ENCODE measurements at regions not wholly inside any gene's neighbourhood (a gene's known extent, or its start where the extent isn't known, plus 50 kb on each side); places are given as distances from the start of the nearest gene placed in this dataset.

- no peak overlapping the region for H3K4me3 ChIP-seq (ENCODE audit: low read depth, low read length)
- DNase-seq (ENCODE audit: low read depth): no peak
Observed at GRCh38 chr10:111481261-111481826, 404.5 kb downstream of the ADRA2A start.

- DNase-seq (ENCODE audit: low read depth): no peak
- no peak overlapping the region for H3K4me3 ChIP-seq (ENCODE audit: low read depth, low read length)
Observed at GRCh38 chr10:111481866-111482265, 405.0 kb downstream of the ADRA2A start.

DNA sequence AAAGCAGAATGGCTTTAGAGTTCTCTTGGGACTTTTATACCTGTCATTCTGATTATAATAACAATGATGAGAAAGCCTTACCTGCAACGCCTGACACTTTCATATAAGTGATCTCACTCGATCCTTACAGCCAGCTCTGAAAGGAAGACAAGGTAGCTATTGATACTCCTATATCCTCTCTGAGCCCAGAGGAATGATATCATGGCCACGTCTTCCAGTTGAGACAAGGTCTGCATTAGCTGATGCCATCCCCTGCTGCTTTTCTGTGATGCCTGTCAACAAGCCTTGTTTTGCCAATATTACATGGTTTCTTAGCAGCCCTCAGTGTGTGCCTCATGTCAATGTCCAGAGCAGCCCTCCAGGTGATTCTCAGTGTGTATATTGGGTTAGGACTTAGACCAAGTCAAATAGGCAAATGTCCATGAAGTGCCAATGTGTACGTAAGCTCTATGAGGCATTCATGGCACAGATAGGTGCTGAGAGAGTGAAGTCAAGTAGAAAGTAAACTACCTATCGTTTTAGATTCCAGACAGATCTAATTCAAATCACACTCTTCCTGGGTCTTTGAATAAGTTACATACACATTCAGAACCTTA is 405.9 kb downstream of the ADRA2A start:
- DNase-seq (ENCODE audit: low read depth): no peak
- H3K4me3 ChIP-seq (ENCODE audit: low read depth, low read length): no peak overlapping the region

- H3K4me3 ChIP-seq (ENCODE audit: low read depth, low read length): no peak overlapping the region
- DNase-seq (ENCODE audit: low read depth): no peak
Observed at GRCh38 chr10:111485767-111486166, 408.9 kb downstream of the ADRA2A start.

- no peak overlapping the region for H3K4me3 ChIP-seq (ENCODE audit: low read depth, low read length)
- no peak for DNase-seq (ENCODE audit: low read depth)
Observed at GRCh38 chr10:111486346-111486745, 409.5 kb downstream of the ADRA2A start.

GRCh38 chr10:111488668-111489067 is 411.8 kb downstream of the ADRA2A start:
- H3K4me3 ChIP-seq (ENCODE audit: low read depth, low read length): no peak overlapping the region
- DNase-seq (ENCODE audit: low read depth): no peak

GRCh38 chr10:111491154-111491553 is 414.3 kb downstream of the ADRA2A start:
- H3K4me3 ChIP-seq (ENCODE audit: low read depth, low read length): no peak overlapping the region
- DNase-seq (ENCODE audit: low read depth): no peak

- DNase-seq (ENCODE audit: low read depth): no peak
Observed at GRCh38 chr10:111493024-111493625, 416.3 kb downstream of the ADRA2A start.

DNA sequence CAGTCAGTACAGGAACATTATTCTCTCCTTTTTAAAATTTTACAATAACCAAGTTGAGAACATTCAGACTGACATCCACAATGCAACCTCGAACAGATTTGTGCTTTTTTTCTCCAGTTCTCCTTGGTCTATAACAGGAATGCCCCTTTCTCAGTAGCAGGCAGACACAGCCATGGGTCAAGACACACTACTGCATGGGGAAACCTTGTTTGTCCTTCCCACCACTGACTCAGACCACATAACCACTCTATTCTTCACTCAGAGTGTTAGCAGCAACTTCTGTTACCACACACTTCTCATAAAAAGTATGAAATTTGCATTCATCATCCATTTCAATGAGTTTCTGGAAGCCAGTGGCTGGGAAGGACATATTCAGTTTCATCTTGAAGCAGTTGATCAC is 421.7 kb downstream of the ADRA2A start:
- no peak overlapping the region for H3K4me3 ChIP-seq (ENCODE audit: low read depth, low read length)
- no peak for DNase-seq (ENCODE audit: low read depth)

More at GRCh38 chr10:111493024-111493625, 416.3 kb downstream of the ADRA2A start:
- no peak overlapping the region for H3K4me3 ChIP-seq (ENCODE audit: low read depth, low read length)

DNA sequence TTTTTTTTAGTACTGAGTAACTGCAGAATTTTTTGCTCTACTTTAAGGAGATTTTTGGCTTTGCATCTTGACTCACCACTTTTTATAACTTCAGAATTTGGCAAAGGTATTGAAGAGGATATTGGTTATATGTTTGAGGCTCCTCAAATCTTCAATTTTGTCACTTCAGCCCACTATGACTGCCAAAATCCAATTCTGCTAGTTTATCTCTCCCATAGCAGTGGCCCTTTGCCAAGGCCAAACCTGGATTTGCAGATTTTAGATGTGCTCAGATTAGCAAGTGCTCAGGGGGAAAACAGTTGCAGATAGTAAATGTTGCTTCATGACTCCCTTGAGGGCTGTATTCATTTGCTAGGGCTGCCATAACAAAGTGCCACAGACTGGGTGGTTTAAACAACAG is 427.5 kb downstream of the ADRA2A start:
- no peak overlapping the region for H3K4me3 ChIP-seq (ENCODE audit: low read depth, low read length)
- no peak for DNase-seq (ENCODE audit: low read depth)

DNA sequence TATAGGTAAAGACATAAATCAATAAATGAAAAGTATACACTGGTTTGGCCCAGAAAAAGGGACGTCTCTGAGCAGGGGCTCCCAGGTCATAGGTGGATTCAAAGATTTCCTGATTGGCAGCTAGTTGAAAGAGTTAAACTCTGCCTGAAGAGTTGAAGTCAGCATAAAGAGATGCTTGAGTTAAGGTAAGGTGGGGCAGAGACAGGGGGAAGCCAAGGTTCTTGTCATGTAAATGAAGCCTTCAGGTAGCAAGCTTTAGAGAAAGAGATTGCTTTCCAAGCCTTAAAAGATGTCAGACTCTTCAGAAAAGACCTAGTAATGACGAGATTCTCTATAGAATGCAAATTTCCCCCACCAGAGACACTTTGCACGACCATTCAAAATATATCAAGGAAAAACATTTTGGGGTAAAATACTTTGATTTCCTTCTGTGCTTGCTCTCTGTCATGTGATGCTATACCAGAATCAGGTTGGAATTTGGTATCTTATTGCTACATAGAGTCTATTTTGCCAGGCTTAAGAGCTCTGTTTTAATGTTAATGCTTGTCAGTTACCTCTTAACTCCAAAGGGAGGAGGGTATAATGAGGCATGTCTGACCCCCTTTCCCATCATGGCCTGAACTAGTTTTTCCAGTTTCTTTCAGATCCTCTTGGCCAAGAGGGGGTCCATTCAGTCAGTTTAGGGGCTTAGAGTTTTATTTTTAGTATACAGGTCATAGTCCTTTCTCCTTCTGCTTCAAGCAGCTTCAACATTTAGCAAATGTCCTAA is 429.6 kb downstream of the ADRA2A start:
- H3K4me3 ChIP-seq (ENCODE audit: low read depth, low read length): no peak overlapping the region
- no peak for DNase-seq (ENCODE audit: low read depth)

DNA sequence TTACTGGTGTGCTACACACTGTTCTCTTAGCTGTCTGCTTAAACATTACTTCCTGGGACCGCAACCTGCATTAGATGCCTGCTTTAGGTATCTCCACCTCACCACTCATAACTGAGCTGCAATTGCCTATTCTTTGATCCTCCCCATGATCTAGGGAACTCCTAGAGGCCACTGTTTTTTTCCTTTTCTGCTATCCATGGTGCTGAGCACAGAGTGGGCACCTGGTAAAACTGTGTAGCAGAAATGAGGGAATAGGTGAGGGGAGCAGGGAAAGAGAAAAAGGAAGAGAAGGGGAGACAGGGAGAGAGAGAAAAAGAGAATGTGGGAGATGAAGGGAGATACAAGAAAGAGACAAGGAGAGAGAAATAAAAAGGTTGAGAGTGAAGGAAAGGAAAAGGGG is 434.9 kb downstream of the ADRA2A start:
- no peak overlapping the region for H3K4me3 ChIP-seq (ENCODE audit: low read depth, low read length)
- no peak for DNase-seq (ENCODE audit: low read depth)

DNA sequence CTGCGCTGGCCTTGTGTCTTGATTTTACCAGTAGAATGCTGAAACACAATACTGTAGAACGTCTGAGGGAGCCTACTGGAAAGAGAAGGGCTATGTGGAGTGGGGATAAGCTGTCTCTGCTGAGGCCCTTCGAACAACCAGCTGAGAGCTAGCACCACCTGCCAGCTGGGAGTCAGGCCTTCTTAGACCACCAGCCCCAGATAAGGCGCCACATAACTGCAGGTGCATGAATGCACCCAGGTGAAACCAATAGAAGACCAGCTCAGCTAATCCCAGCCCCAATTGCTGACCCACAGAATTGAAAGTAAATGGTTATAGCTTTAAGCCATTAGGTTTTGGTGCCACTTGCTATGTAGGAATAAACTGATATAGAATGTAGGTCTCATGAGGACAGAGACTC is 438.4 kb downstream of the ADRA2A start:
- DNase-seq (ENCODE audit: low read depth): no peak

GRCh38 chr10:111515706-111516105 is 438.9 kb downstream of the ADRA2A start:
- H3K4me3 ChIP-seq (ENCODE audit: low read depth, low read length): no peak overlapping the region
- no peak for DNase-seq (ENCODE audit: low read depth)

More for the DNA sequence above, 438.4 kb downstream of the ADRA2A start:
- H3K4me3 ChIP-seq (ENCODE audit: low read depth, low read length): no peak overlapping the region

DNA sequence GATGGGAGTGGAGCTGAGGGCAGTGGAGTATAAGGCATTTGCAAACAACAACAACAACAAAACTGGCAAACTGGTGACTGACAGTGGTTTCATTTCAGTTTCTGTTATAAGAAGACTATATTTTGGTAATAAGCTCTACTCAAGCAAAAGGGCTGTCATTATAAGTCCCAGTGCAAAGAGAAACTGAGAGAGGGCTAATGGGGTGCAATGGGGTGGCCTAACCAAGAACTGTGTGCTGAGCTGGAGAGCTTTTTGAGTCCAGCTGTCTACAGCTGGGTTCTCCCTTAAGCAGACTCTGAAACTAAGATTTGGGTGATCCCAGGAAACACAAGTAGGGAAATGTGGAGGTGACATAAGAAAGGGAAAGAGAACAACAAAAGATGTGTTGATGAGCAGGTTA is 439.3 kb downstream of the ADRA2A start:
- DNase-seq (ENCODE audit: low read depth): no peak
- no peak overlapping the region for H3K4me3 ChIP-seq (ENCODE audit: low read depth, low read length)

DNA sequence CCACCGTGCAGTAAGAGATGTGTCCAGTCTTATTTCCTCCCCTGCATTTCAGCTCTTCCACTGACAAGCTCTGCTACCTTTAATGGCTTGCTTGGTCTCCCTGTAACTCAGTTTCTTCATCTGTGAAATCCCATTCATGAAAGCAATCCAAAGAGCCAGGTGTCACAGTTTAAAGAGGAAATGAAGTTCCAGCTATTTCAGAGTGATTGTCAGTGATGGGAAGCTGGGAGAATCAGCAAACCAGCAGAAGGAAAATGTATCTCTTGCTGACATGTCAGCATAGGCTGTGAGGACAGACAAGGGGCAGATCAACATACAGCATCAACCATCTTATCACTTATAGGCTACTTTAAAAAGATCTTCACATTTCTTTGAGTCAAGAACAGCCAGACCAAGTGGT is 445.3 kb downstream of the ADRA2A start:
- no peak overlapping the region for H3K4me3 ChIP-seq (ENCODE audit: low read depth, low read length)
- DNase-seq (ENCODE audit: low read depth): no peak

DNA sequence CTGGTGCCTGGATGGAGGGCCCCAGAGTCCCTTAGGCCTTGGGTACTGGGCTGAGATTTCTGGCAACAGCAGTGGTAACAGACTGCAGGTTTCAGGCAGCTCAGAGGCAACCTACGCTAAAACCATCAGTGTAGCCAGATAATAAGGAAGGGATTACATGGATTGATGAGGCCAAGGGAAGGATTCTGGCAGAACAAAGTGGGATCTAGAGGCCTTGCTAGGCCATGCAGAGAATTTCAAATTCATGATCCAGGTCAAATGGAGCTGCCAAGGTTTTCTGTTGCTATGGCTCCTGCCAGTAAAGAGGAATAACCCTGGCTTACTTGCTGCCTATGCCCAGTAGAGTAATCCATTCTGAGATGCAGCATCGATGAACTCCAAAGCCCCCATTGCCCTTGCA is 445.7 kb downstream of the ADRA2A start:
- H3K4me3 ChIP-seq (ENCODE audit: low read depth, low read length): no peak overlapping the region
- no peak for DNase-seq (ENCODE audit: low read depth)

DNA sequence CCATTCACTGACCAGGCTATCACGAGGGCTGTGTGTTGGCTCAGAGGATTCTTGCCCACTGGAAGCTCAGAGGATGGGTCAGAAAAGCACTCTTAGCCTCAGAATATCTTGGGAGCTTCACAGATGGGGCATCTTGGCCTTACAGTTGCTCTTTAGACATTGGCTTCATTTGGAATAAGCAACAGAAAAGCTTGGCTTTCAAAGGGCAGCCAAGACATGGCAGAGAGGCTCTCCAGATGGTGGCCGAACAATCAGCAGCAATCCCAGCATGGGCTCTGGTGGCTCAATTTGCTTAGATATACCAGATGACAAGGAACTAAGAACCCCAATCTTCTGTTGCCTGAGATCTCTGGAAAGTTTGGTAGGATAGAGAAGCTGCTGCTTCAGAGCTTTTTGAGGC is 446.2 kb downstream of the ADRA2A start:
- DNase-seq (ENCODE audit: low read depth): no peak
- H3K4me3 ChIP-seq (ENCODE audit: low read depth, low read length): no peak overlapping the region

- H3K4me3 ChIP-seq (ENCODE audit: low read depth, low read length): no peak overlapping the region
- no peak for DNase-seq (ENCODE audit: low read depth)
Observed at GRCh38 chr10:111524134-111524533, 447.3 kb downstream of the ADRA2A start.

DNA sequence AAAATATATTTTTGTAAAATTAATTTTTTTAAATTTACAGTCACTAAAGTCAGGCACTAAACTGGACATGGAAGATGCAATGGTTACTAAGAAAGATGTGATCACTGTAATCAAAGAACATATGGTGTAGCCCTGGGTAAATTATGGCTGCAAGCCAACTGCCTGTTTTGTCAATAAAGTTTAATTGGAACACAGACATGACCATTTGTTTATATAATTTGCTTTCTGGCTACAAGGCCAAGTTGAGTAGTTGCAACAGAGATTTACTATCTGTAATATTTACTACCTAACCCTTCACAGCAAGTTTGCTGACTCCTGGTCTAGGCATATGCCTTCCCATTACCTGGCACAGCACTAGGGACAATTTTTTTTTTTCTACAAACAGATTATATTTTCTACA is 448.9 kb downstream of the ADRA2A start:
- DNase-seq (ENCODE audit: low read depth): no peak
- no peak overlapping the region for H3K4me3 ChIP-seq (ENCODE audit: low read depth, low read length)

DNA sequence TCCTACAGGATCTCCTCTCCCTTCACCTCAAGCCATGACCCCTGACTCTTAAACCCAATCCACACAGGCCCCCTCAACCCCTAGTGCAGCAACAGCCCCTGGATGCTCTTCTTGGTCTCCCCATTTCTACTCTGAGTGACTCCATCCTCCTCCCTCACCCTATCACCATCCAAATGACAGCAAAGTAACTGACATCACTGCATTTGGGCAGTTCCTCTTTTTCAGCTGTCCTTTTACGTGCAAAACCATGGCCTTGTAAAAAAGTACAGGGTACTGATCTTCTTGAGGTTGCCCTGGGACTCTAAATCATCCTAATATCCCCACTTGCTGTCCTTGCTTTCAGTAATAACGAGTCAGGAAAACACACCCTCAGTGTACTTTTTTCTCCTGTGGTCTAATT is 454.9 kb downstream of the ADRA2A start:
- no peak overlapping the region for H3K4me3 ChIP-seq (ENCODE audit: low read depth, low read length)
- DNase-seq (ENCODE audit: low read depth): no peak
